ENCODE measurements at regions not wholly inside any gene's neighbourhood (a gene's known extent, or its start where the extent isn't known, plus 50 kb on each side); places are given as distances from the start of the nearest gene placed in this dataset.
A peak's percentile ranks its signal among the peaks of the same experiment; 100 is the strongest.
"Not testable (repeated sequence)": the region's sequence is repeated elsewhere in the genome, so short reads cannot be mapped to it uniquely, and the experiment has no call there.

GRCh38 chr13:20312292-20312691 is 80.2 kb upstream of the GJB6 start:
- no peak for DNase-seq (ENCODE audit: low read depth)

GRCh38 chr13:20311596-20311995 is 79.5 kb upstream of the GJB6 start:
- no peak for DNase-seq (ENCODE audit: low read depth)

GRCh38 chr13:20311022-20311421 is 78.9 kb upstream of the GJB6 start:
- DNase-seq (ENCODE audit: low read depth), result no peak

- no peak for DNase-seq (ENCODE audit: low read depth)
Measured at GRCh38 chr13:20306039-20306438, 73.9 kb upstream of the GJB6 start.

- DNase-seq (ENCODE audit: low read depth), result no peak
Measured at GRCh38 chr13:20305587-20305986, 73.5 kb upstream of the GJB6 start.

- not testable (repeated sequence) for DNase-seq (ENCODE audit: low read depth)
Measured at GRCh38 chr13:20304061-20304460, 71.9 kb upstream of the GJB6 start.

GRCh38 chr13:20303636-20304035 is 71.5 kb upstream of the GJB6 start:
- peak; percentile 10 for DNase-seq (ENCODE audit: low read depth)

GRCh38 chr13:20301403-20302071 is 69.4 kb upstream of the GJB6 start:
- DNase-seq (ENCODE audit: low read depth), result no peak

GRCh38 chr13:20301015-20301402 is 68.9 kb upstream of the GJB6 start:
- no peak for DNase-seq (ENCODE audit: low read depth)

- DNase-seq (ENCODE audit: low read depth), result no peak
Measured at GRCh38 chr13:20297181-20297580, 65.1 kb upstream of the GJB6 start.

GRCh38 chr13:20295956-20296355 is 63.8 kb upstream of the GJB6 start:
- DNase-seq (ENCODE audit: low read depth), result no peak

GRCh38 chr13:20294497-20294896 is 62.4 kb upstream of the GJB6 start:
- DNase-seq (ENCODE audit: low read depth), result peak; percentile 5

GRCh38 chr13:20292301-20292700 is 60.2 kb upstream of the GJB6 start:
- DNase-seq (ENCODE audit: low read depth), result not testable (repeated sequence)

GRCh38 chr13:20291675-20292074 is 59.6 kb upstream of the GJB6 start:
- no peak for DNase-seq (ENCODE audit: low read depth)

GRCh38 chr13:20291037-20291436 is 58.9 kb upstream of the GJB6 start:
- no peak for DNase-seq (ENCODE audit: low read depth)

- DNase-seq (ENCODE audit: low read depth), result no peak
Measured at GRCh38 chr13:20288561-20288960, 56.4 kb upstream of the GJB6 start.

- DNase-seq (ENCODE audit: low read depth), result no peak
Measured at GRCh38 chr13:20287976-20288375, 55.9 kb upstream of the GJB6 start.

- no peak for DNase-seq (ENCODE audit: low read depth)
Measured at GRCh38 chr13:20285530-20285929, 53.4 kb upstream of the GJB6 start.
